NCI-H748 (cell line): ENCODE measurements at regions not wholly inside any gene's neighbourhood (a gene's known extent, or its start where the extent isn't known, plus 50 kb on each side); places are given as distances from the start of the nearest gene placed in this dataset.

Experiments used
- DNase-seq: peaks from one replicate; lab custom pipeline; 2025; ENCODE audit not compliant: unreplicated experiment; lab: John Stamatoyannopoulos, UW

- no peak for DNase-seq
Observed at GRCh38 chr4:151908734-151909497, 148.1 kb upstream of the GATB start.

DNA sequence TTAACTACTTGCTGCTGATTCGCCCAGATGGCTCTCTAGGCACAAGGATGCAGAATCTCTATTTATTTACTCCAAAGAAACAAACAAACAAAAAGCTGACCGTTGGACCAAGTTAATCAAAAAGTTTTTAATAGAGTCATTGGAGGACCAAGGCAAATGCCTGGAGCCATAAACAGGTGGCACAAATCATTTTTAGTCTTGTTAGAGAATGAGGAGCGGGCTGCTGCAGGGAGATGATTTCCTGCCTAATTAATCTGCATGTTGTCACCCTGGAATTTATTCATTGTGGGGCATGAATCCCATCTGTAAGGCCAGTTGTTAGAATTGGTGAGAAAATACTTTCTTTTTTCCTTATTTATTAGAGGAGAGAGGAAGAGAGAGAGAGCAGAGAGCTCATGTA is 147.4 kb upstream of the GATB start:
- DNase-seq: no peak

- DNase-seq: no peak
Observed at GRCh38 chr4:151906438-151906837, 145.6 kb upstream of the GATB start.

DNA sequence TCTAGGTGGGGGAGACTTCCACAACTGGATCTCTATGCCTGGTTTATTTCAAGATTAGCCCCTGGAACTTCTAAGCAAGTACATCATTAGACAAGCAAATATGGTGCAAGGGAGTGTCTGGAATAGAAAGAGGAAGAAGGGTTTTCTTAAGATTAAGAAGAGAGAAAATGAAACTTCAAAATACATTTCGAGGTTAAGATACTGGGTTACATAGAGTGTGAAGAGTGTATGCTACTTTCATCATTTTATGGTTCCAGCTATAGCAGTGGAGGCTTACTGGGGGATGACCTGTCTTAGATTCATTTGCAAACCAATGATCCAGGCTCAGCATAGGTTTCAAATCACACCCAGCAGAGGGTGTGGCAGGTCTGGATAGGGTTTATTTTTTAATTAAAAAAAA is 144.4 kb upstream of the GATB start:
- DNase-seq: no peak

GRCh38 chr4:151901631-151902030 is 140.8 kb upstream of the GATB start:
- no peak for DNase-seq

- DNase-seq: no peak
Observed at GRCh38 chr4:151896880-151897279, 136.1 kb upstream of the GATB start.

DNA sequence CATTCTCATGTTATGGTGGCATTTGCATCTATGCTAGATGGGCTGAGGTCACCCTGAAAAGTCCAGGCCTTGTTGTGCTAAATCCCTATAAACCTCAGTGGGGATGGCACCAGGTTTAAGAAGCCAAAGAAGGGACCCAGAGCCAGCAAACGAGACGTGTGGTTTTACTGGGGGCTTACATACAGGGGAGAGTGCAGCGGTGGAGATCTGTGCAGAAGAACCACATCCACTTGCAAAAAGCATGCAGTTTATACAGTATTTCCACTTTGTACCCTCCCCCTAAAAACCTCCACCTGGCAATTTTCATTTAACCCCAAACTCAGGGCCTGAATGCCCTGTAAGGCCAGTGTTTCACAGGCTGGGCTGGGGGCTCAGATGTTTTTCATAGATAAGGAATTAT is 134.9 kb upstream of the GATB start:
- DNase-seq: no peak

DNA sequence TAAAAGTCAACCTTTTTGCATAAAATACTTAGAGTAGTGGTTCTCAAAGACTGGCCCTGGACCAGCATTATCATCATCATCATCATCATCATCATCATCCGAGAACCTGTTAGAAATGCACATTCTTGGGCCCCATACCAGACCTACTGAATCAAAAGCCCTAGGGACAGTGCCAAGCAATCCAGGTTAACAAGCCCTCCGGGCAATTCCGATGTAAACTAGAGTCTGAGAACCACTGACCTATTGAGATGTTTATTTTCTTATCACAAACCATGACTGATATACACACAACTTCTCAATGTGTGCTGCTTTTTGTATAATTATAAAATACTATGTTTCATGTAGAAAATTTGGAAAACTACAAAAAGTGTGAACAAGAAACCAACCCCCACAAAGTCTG is 133.4 kb upstream of the GATB start:
- no peak for DNase-seq

DNA sequence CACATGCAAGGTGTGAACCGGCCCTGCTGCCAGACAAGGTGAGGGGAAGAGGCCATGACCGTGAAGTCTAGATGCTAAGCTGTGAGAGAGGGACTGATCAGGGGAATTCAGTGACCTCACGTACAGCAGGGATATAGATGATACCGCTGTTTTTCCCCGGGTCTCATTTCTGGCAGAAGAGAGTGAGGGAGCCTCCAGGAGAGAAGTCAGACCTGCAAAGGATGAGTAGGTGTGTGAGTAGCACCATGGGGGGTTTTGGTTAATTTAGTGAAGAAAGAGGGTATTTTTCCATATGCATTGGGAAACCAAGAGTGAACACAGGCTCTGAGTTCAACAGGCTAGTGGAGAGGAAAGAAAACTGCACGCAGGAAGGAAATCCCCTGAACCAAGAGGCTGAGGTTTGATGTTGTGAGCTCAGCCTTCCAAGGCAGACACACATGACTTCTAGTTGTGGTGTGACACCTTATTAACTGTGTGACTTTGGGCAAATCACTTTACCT is 127.6 kb upstream of the GATB start:
- DNase-seq: no peak

DNA sequence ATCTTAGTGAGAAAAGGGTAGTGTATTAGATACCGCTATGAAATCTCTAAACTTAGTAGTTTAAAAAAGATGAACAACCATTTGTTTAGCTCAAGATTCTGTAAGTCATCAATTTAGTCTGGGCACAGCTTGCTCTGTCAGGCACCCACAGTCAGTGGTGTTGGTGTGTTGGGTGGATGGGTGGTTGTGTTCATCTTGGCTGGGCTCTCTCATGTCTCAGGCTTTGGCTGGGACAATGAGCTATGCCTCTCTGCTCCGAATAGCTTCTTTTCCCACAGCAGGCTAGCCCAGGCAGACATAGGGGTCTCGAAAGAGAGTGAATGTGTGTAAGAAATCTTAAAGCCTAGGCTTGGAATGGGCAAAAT is 127.0 kb upstream of the GATB start:
- no peak for DNase-seq

DNA sequence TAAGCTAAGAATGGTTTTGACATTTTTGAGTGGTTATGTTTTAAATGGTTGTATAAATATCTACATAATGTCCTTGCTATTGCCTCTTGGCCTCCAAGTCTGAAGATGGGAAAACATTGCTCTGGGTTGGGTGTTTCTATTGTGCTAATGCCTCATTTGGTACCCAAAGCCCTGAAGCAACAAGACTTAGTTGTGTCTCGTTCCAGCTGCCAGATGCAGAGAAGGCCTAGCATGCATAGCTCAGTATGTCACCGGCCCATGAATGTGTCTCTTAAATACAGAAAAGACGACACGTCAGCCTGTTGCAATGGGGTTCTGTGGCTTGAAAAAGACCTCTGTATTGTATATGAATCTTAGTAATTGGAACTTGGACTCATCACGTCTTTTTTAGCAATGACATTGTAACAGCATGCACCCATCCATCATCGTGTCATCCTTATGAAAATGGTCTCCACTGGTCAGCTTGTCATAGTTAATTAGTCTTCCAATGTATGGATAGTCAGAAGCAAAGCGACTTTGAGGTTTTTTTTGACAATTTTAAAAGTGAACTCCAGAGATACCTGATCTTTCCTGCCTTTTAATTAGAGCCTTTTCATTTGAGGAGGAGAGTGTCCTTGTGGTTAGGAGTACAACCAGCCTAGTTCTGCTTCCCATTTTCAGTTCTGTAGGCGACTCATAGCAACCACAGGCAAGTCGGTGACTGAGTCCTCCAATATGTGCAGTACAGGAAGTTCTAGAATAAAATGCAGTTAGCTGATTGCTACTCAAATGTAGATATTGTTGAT is 126.4 kb upstream of the GATB start:
- no peak for DNase-seq

GRCh38 chr4:151885123-151885522 is 124.3 kb upstream of the GATB start:
- no peak for DNase-seq

DNA sequence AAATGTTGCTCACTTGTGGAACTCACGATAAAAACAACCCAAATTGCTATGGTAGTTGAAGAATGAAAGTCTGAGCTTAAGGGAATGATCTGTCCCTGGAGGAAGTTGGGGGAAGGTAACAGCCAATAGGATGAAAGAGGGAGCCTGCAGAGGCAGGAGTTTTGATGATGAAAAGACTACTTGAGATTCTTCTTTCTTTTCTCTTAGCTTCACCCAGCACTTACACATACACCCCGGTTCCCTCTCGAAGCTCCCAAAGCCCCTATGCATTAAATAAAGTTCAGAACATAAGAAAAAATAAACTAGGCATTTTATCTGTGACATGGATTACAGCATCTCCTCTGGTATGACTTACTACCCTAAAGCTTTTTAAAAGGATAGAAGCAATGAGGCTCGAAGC is 122.9 kb upstream of the GATB start:
- no peak for DNase-seq

DNA sequence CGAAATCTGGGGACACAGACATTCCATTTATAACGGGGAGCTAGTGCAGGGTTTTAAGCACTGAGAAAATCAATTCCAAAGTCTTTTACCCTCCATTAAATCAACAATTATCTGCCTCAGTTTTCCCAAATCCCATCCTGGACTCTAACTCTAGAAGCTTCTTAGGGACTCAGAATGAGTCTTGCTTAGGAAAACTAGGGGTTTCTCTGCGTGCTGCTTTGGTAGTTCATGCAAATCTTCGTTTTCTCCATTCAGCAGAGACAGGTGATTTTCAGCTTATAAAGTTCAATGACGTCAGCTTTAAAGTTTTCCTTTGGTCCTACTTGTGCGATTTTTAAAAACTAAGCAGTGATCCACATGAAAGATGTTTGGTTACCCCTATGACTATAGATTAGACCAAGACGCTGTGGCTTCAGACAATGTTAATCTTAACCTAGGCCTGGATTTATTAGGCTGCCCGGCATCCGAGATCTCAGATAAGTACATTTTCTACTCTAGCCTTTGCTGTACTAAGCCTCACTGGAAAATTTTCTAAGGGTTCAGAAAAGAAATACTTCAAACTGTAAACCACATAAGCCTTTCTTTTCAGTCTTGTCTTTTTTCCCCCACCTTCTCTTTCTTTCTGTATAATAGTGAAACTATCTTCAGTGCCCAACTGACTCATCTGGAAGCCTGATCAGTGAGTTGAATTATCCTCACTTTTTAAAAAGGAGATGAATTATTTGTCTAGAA is 121.4 kb upstream of the GATB start:
- no peak for DNase-seq

- no peak for DNase-seq
Observed at GRCh38 chr4:151879705-151880445, 119.1 kb upstream of the GATB start.

DNA sequence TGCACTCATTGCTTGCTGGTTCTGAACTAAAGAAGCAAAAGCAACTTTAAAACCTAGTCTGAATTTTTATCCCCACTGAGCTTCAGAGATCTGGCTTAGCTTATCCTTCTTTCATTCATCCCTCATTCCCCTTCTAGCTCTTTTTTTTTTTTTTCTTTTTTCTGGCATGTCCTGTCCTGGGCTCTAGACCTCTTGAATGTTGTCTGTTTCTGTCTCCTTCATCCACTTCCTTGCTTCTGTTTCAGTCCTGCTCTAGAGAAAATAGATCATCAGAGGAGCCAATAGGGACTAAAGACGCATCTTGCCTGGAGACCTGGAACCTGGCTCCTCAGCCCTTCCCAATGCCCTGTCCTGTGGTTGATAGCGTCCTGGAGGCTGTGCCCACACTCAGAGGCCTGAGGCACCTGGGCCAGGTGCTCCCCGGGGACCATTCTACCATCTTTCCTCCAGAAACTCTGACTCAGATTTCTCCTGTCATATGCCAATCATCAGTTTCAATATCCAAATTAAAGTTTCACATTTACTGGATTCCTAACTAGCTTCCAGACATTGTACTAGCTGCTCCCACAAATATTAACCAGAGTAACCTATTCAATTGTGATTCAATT is 115.7 kb upstream of the GATB start:
- DNase-seq: no peak

GRCh38 chr4:151874328-151874727 is 113.5 kb upstream of the GATB start:
- no peak for DNase-seq

- no peak for DNase-seq
Observed at GRCh38 chr4:151866592-151866918, 105.7 kb upstream of the GATB start.

DNA sequence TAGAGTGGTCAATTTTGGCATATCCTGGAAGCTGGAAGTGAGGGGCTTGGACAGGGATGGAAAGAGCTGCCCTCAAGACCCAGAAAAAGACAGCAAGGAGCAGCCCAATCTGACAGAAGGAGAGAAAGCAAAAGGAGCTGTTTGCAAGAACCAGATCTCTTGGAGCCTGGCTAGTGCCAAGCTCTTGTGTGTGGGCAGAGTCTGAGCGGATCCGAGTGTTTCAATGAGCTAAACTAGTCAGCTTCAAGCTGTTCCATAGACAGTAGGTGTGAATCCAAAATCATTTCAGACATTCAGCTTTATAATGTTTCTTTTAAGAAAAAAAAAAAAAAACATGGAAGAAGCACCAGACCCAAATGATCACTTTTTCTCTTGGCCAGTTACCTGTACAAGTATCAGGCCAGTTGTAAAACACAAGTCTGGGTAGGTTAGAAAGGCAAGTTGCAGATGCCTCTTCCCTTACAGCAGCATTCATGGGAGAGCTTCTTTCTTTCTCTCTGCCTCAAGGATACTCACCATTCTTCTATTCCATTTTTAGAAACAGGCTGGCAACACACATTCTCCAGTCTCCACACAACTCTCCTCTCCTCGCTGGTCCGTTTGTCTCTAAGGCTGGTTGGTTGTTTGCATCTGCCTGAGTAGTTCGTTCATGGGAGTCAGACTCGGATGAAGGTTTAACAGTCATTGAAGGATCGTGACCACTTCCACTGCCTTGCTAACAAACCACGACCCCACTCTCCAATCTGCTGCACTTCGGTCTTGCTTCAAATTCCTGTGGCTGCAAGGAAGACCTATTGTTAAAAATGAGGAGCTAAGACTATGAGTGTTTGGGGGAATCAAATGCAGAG is 105.2 kb upstream of the GATB start:
- DNase-seq: no peak

DNA sequence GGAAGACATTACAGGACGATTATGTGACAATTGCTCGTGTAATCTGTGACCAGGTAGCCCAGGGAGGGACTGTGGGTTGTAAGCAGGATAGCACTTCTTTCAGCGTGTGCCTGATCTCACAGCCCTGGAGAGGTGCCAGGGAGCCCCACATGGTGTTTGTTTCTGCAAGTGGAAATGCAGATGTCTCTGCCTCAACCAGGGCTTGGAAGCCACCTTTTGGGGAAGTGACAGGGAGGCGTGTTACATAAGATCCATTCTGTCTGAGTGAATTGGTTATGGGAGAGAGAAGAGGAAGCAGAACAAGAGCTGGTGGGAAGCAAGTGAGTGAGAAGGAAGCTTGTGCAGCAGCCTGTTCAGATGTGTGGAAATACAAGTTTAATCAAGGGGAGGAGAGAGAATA is 104.5 kb upstream of the GATB start:
- peak; percentile 23 for DNase-seq
